MCF 10A (cell line): ENCODE measurements at regions not wholly inside any gene's neighbourhood (a gene's known extent, or its start where the extent isn't known, plus 50 kb on each side); places are given as distances from the start of the nearest gene placed in this dataset.

Experiments
- BruUV-seq: library from RNA; stranded (reverse); fragments of 400-500 nt; replicated peaks from 2 replicates; lab custom pipeline; 2021; lab: Mats Ljungman, UMichigan
- CTCF ChIA-PET: fragments of 300-600 bp; sonication (Branson Sonifier 250); formaldehyde crosslinking; extraction: SDS; loops from one replicate; lab custom pipeline; 2021; ENCODE audit warnings: antibody characterized with exemption, inconsistent platforms; lab: Yijun Ruan, JAX
- POLR2A ChIA-PET: fragments of 300-600, 350-650 bp; sonication (Branson Sonifier 250); formaldehyde crosslinking; extraction: SDS; loops from one replicate; lab custom pipeline; 2020; ENCODE audit warnings: antibody characterized with exemption, inconsistent platforms; lab: Yijun Ruan, JAX
- DNase-seq: peaks from one replicate; pipeline ENCODE4 v3.0.0-alpha.2; 2018; ENCODE audit not compliant: unreplicated experiment
- H3K27ac Mint-ChIP-seq: one replicate; pipeline ENCODE4 v1.8.0; 2022; ENCODE audit warnings: mild to moderate bottlenecking, low read depth, mixed read lengths; ENCODE audit not compliant: unreplicated experiment
- H3K27me3 Mint-ChIP-seq: one replicate; pipeline ENCODE4 v1.8.0; 2022; ENCODE audit warnings: mixed read lengths; ENCODE audit not compliant: insufficient read depth, unreplicated experiment
- H3K36me3 Mint-ChIP-seq: one replicate; pipeline ENCODE4 v1.8.0; 2022; ENCODE audit warnings: mild to moderate bottlenecking, moderate library complexity, mixed read lengths; ENCODE audit not compliant: insufficient read depth, unreplicated experiment
- H3K4me1 Mint-ChIP-seq: one replicate; pipeline ENCODE4 v1.8.0; 2022; ENCODE audit warnings: mixed read lengths; ENCODE audit not compliant: insufficient read depth, unreplicated experiment
- H3K4me3 Mint-ChIP-seq: one replicate; pipeline ENCODE4 v1.8.0; 2022; ENCODE audit warnings: mild to moderate bottlenecking, moderate library complexity, mixed read lengths; ENCODE audit not compliant: unreplicated experiment
- H3K9me3 Mint-ChIP-seq: one replicate; pipeline ENCODE4 v1.8.0; 2022; ENCODE audit warnings: mixed read lengths; ENCODE audit not compliant: unreplicated experiment
- CTCF ChIP-seq: fragments of 200-600 bp; IDR thresholded peaks from one replicate; pipeline ENCODE4 v1.8.0; 2022; ENCODE audit warnings: antibody characterized with exemption, mild to moderate bottlenecking; ENCODE audit not compliant: unreplicated experiment
- intact Hi-C: fragments of 100-400 bp; cut with micrococcal nuclease; formaldehyde crosslinking; loops from 2 replicates; pipeline ENCODE4 v1.14.1; 2022

GRCh38 chr5:87069311-87069710, 198.4 kb upstream of the RASA1 start:
- intact Hi-C loops, result no loop called here
- Mint-ChIP-seq H3K27me3 (no peaks in the 10 kb centered on the region), H3K36me3 (no peaks in the 10 kb centered on the region), H3K4me1 (peaks cover 7% of the 10 kb centered on the region), H3K27ac (no peak overlapping the region), H3K4me3 (no peak overlapping the region), H3K9me3 (no peaks in the 10 kb centered on the region)
- CTCF ChIA-PET, result interaction anchor here (0.6 to 2.9 kb wide), 9 partner anchors 13 to 337 kb away, joined by 3 to 38 read pairs (median 5); no protein-coding TSS in a partner anchor
- no peak for DNase-seq
- POLR2A ChIA-PET, result interaction anchor here (1.2 kb wide), 1 partner anchor 331 kb away, joined by 5 read pairs; no protein-coding TSS in a partner anchor
- BruUV-seq, result no TSS peak
- TF ChIP-seq CTCF, result no peak

- ChIA-PET CTCF (interaction anchor here (0.6 to 2.9 kb wide), 21 partner anchors 12 to 956 kb away, joined by 3 to 38 read pairs (median 4); no protein-coding TSS in a partner anchor), POLR2A (interaction anchor here (0.6 to 1.9 kb wide), 3 partner anchors 198 to 330 kb away, joined by 3 to 14 read pairs (median 5); partner anchors contain the start of gene RASA1)
- intact Hi-C loops, result loop anchor here (1.0 to 2.0 kb wide), 3 partner anchors 139 to 330 kb away; no protein-coding TSS in a partner anchor
- Mint-ChIP-seq H3K27me3 (no peaks in the 10 kb centered on the region), H3K9me3 (no peaks in the 10 kb centered on the region), H3K4me3 (no peak overlapping the region), H3K4me1 (peaks cover 10% of the 10 kb centered on the region), H3K27ac (no peak overlapping the region), H3K36me3 (no peaks in the 10 kb centered on the region)
- peak; percentile 52 for TF ChIP-seq CTCF
- peak; percentile 65 for DNase-seq
- BruUV-seq, result no TSS peak
Observed at GRCh38 chr5:87069974-87070608, 197.6 kb upstream of the RASA1 start.

GRCh38 chr5:87074072-87074471, 193.6 kb upstream of the RASA1 start:
- CTCF ChIA-PET, result interaction anchor here (0.6 to 2.0 kb wide), 2 partner anchors 61 to 326 kb away, joined by 3 to 4 read pairs; no protein-coding TSS in a partner anchor
- H3K4me1 Mint-ChIP-seq, result peaks cover 13% of the 10 kb centered on the region

More at GRCh38 chr5:87074072-87074471, 193.6 kb upstream of the RASA1 start:
- H3K27me3 Mint-ChIP-seq, result no peaks in the 10 kb centered on the region
- no peak for DNase-seq
- TF ChIP-seq CTCF, result no peak
- no peak overlapping the region for H3K27ac Mint-ChIP-seq
- H3K4me3 Mint-ChIP-seq, result no peak overlapping the region
- intact Hi-C loops, result no loop called here
- POLR2A ChIA-PET, result no interaction called here
- H3K36me3 Mint-ChIP-seq, result no peaks in the 10 kb centered on the region
- BruUV-seq, result no TSS peak
- no peaks in the 10 kb centered on the region for H3K9me3 Mint-ChIP-seq
